NCI-H1417 (cell line): ENCODE measurements at regions not wholly inside any gene's neighbourhood (a gene's known extent, or its start where the extent isn't known, plus 50 kb on each side); places are given as distances from the start of the nearest gene placed in this dataset.
"Not testable (repeated sequence)": the region's sequence is repeated elsewhere in the genome, so short reads cannot be mapped to it uniquely, and the experiment has no call there.

Experiments
- DNase-seq, 3 experiments: peaks; one replicate each; lab custom pipeline; 2025; lab: John Stamatoyannopoulos, UW

DNA sequence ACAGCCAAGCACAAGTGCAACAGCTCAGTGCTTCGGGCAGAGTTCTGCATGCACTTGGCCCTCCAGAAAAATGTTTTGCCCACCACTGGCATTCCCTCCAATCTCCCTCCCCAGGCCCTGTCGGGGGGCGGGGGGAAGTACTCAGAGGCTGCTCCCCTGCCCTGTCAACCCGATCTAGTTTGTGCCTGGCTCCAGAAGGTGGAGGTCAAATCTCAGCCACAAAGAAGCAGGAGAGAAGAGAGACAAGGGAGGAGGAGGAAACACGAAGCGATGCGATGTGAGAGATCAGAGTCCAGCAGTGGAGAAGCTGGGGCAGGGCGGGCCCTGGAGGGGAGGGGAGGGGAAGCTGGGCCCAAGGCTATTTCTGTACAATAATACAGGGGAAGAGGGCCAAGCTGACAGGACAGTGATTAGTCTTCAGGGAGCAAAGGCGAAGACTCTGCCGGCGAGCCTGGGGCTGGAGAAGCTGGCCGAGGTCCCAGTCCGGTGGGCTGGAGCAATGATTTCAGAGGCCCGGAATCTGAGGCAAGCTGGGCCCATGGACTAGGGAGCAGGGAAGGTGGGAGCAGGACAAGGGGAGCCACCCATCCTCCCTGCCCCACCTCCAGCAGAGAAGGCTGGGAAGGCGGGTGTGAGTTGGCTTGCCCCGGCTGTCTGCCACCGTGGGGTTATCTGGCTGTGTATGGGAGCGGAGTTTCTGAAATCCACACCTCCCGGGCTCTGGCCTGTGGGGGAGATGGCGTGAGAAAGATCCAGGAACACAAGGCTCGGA, 167.1 kb downstream of the EFNB1 start:
- DNase-seq: no peak

DNA sequence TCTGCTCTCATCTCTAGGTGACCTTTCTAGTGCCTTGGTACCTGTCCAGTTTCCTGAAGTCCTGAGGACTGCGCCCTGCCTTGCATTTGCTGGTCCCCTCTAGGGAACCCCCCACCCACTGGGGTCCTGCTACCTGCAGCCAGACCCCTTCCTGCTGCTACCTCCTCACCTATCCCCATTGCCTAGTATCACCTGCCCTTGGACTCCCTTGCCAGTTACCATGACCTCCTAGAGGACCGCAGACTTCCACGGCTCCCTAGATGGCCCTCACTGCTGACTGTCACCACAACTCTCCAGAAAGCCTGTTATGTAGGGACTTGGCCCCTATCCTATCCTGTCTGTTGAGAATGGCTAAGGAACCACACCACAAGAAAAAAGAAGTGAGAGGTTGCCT, 166.6 kb downstream of the EFNB1 start:
- DNase-seq: no peak

DNA sequence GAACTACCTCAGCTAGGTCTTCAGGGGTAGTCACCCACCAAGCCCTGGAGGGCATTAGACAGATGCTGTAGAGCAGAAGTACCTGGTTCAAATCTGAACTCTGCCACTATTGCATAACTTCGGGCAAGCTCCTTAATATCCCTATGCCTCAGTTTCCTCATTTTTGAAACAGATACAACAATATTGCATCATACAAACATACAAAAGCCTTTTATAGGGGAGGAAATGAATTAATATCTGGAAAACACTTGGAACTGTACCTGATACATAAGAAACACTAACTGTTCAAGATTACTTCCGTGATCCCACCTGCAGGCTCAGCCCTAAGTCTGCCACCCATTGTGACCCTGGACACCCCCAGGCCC, 166.1 kb downstream of the EFNB1 start:
- DNase-seq: no peak

GRCh38 chrX:68994135-68994890, 165.5 kb downstream of the EFNB1 start:
- no peak for DNase-seq

DNA sequence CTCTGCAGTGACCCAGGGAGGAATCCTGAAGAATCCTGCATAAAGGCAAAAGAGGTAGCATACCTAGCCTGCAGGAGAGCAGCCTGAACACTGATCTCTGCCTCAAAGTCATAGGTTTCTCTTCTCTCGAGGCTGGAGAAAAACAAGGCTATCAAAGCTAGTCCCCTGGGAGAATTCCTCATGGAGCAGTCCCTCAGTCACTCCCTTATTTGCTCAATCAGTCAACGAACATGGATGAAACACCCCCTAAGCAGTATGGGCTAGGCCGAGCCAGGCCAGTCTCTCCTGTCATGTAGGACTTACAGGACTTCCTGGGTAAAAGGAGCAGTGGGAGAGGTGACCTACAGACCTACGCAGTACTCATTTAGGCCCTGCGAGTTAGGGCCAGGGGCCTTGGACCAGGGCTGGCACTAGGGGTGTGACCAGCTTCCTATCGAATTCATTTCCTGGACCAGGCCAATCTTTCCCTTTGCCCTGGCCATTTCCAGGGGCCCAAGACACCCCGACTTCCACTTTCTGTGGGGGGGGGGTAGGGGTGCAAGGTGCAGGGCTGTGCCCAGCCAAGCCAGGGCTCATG, 164.1 kb downstream of the EFNB1 start:
- no peak for DNase-seq

GRCh38 chrX:68991691-68992345, 163.0 kb downstream of the EFNB1 start:
- DNase-seq: no peak

- no peak for DNase-seq
Observed at GRCh38 chrX:68990948-68991347, 162.1 kb downstream of the EFNB1 start.

DNA sequence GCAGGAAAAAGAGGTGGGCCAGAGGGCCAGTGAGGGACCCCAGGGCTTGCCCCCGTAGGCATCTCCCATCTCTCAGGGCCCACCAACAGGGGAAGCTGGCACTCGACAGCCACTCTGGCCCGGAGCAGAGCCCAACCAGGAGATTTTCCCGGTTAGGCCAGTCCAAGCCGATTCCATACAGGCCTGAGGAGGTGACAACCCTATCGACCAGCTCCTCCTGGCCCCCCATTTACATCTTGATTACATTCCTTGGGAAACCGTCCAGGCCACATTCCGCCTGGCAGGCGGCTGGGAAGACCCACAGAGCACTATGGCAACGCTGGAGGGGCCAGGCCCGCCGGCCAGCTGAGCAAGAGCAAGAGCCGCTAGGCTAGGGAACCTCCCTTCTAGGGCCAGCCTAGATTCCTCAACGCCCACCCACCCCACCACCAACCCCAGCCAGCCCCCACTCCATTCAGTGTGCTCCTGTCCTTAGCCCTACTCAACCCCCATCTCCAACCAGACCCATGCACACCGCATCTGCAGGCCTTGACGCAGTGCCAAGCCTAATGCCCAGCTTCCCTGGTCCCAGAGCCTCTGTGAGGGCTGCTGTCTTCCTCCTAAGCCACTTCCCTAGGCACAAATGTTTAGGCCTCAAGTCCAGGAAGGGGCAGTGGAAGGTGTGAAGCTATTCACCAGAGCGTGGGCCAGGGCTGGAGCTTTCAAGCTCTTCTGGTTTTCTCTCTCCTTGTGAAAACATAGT, 161.2 kb downstream of the EFNB1 start:
- DNase-seq: peak in 1 of 3 experiments; percentile 14

- no peak for DNase-seq
Observed at GRCh38 chrX:68989456-68989855, 160.6 kb downstream of the EFNB1 start.

GRCh38 chrX:68988865-68989264, 160.0 kb downstream of the EFNB1 start:
- no peak for DNase-seq

- no peak for DNase-seq
Observed at GRCh38 chrX:68985135-68985755, 156.4 kb downstream of the EFNB1 start.

DNA sequence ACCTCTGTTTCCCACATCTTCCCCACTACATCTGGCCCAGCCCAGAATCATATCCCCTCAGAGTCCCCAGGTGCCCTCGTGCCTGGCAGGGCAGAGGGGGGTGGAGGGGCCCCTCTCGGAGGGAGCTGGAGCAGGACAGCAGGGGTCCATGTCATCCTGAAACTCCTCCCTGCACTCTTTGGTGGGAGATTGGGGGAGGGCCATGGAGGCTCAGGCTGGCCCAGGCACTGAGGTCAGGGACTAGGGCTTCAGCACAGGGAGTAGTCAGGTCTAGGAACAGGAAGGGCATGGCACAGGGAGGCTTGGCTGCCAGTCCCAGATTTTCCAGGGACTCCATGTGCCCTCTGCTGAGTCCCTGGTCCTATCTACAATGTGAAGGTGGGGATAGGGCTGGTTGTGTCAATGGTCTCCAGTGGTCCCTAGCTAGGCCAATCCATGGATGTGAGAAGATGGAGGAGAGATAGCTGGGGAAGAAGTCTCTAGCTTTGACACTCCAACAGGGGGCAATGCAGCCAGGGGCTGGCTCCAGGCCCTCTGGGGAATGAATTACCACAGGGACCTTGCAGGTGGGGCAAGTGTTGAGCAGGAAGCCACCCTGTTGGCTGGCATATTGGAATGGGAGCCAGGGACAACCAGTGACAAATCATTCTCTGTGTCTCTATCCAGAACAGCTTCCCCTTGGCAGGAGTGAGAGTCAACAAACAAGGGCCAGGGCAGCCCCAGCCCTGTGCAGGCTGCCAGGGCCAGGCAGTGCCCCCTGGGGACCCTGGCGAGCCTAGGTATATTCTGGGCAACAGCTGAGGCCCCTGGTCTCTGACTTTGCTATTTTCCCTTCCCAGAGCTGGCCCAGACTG, 154.4 kb downstream of the EFNB1 start:
- no peak for DNase-seq

DNA sequence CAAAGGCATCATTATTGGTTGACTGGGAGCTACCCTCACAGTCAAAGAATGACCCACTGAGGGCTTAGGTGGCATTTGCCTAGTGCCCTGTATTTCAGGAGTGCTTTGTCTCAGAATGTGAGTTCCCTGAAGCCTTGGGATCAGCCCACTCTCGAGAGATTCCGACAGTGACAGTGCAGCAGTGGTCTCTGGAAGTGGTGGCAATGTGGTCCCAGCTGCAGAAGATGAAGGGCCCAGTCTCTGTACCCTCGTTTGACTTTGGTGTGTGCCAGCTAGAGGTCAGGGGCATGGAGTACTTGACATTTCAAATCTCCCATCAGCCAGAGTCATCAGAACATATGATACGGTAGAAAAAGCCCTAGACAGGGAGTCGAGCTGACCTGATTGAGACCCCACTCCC, 153.7 kb downstream of the EFNB1 start:
- DNase-seq: no peak

DNA sequence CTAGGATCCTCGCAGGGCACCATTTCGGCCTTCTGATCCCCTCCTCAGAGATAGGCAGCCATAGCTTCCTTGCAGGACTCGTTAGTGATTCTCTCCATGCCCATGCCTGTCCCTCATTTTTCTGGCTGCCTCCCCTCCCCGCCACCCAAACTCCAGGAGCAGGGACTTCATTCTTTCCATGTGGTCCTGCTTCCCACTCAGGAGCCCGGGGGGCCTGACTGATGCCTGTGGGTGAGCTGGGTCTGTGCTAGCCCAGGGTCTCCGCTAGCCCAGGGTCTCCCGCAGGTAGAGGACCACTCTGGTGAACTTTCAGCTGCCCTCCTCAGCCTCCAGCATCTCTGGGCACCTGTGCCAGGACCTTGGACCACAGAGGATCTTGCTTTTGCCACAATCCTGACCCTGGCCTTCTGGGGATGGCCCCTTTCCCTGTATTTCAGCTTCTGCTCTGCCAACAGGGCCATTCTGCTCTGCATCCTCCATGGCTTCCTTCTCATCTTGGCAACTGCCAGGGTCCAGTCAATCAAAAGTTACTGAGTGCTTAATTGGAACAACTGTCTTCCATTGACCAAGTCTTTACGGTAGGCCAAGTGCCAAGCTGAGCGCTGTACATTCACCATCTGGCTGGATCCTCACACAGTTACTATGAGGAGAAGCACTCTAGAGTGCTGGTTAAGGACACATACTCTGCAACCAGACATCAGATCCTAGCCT, 152.2 kb downstream of the EFNB1 start:
- DNase-seq: no peak

GRCh38 chrX:68978655-68979054, 149.8 kb downstream of the EFNB1 start:
- DNase-seq: no peak

DNA sequence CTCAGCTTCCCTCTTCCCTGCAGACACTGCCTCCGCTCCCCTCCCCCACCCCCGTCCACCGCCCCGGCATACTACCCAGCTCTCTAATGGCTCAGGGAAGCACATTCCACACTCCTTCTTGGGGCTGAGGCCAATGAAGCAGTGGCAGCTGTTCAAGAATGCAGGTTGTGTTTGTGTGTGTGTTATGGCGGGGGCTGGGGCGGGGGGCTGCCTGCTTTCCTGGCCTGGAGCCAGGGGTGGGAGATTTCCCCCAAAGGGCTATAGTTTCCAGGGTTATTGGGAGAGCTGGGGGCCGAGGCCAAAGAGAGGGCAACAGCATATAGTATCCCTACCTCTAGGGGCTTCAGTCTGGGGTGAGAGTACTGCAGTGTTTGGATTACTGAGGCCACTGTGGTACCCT, 149.4 kb downstream of the EFNB1 start:
- no peak for DNase-seq

DNA sequence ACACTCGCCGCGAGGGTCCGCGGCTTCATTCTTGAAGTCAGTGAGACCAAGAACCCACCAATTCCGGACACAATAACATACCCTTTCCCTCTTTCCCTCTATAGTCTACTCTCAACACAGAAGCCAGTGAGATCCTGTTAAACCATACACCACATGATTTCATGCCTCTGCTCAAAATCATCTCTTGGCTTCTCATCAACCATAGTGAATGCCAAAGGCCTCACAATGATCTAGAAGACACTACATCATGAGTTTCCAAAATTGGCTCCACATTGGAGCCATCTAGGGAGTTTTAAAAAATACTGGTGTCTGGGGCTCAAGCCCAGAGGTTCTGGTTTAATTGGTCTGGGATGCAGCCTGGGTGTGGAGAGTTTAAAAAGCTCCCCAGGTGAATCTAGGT, 124.5 kb downstream of the EFNB1 start:
- no peak for DNase-seq

DNA sequence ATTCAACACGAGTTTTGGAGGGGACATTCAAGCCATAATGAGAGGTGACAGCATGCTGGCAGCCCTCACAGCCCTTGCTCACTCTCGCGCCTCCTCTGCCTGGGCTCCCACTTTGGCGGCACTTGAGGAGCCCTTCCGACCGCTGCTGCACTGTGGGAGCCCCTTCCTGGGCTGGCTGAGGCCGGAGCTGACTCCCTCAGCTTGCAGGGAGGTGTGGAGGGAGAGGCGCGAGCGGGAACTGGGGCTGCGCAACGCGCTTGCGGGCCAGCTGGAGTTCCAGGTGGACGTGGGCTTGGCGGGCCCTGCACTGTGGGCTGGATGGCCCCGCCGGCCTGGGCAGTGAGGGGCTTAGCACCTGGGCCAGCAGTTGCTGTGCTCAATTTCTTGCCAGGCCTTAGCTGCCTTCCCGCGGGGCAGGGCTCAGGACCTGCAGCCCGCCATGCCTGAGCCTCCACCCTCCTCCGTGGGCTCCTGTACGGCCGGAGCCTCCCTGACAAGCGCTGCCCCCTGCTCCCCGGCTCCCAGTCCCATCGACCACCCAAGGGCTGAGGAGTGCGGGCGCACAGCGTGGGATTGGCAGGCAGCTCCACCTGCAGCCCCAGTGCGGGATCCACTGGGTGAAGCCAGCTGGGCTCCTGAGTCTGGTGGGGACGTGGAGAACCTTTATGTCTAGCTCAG, 123.3 kb downstream of the EFNB1 start:
- not testable (repeated sequence) for DNase-seq

GRCh38 chrX:68950937-68951336, 122.1 kb downstream of the EFNB1 start:
- no peak for DNase-seq
